ENCODE measurements at regions not wholly inside any gene's neighbourhood (a gene's known extent, or its start where the extent isn't known, plus 50 kb on each side); places are given as distances from the start of the nearest gene placed in this dataset.

DNA sequence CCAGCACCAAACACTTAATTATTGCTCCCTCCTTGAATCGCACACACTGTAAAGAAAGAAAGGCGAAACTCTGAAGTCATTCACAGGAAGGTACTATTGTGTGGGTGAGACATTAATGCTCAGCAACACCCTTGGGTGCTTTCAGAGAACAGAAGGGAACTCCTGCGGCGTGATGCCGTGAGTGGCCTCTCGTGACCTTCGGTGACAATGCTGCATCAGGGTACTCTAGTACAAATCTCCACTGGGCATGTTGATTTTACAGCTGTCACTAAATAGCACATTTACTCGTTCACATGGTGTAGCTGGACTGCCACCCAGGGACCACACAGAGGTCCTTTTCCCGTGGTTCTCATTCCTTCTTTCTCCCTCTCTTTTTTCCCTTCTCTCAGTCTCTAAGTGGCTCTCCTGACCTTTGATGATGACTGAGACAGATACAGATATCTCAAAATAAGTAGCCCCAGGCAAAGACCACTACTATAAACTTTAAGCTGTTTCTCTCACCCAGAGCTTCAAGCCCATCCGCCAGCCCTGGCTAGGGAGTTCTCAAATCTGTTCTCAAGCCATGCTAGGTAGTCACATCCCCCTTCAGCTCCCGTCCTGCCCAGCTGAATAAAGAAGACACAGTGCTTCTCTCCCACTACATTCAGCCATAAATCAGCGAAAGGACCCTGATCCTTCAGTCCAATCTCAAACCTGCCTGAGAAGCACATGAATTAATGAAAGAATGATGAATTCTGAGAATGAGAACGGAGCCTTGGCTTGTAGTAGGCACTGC lies 223.4 kb upstream of the FMN2 start:
- TF ChIP-seq POLR2AphosphoS5 (IDR thresholded peaks at IDR 0.05) (no peak), CTCF (IDR thresholded peaks at IDR 0.05) (no peak), POLR2A (IDR thresholded peaks at IDR 0.05) (no peak)
- Histone ChIP-seq H3K27ac (no peak overlapping the region), H3K4me3 (no peak overlapping the region), H3K4me1 (no peaks in the 10 kb centered on the region), H3K36me3 (no peaks in the 10 kb centered on the region), H3K27me3 (no peaks in the 10 kb centered on the region), H3K9me3 (no peaks in the 10 kb centered on the region)
- no peak for DNase-seq (ENCODE audit: low spot score in 2 of 2)
- intact Hi-C loops (cut with DNase I; ENCODE audit: low total_unique reads) = no loop called here

GRCh38 chr1:239870194-239870593 lies 221.5 kb upstream of the FMN2 start:
- no peak for DNase-seq (ENCODE audit: low spot score in 2 of 2)
- H3K27ac ChIP-seq = no peak overlapping the region
- no peak for TF ChIP-seq POLR2AphosphoS5 (IDR thresholded peaks at IDR 0.05)
- no peak for TF ChIP-seq POLR2A (IDR thresholded peaks at IDR 0.05)
- no peak for TF ChIP-seq CTCF (IDR thresholded peaks at IDR 0.05)
- no peak overlapping the region for H3K4me3 ChIP-seq
- H3K4me1 ChIP-seq = no peaks in the 10 kb centered on the region
- no peaks in the 10 kb centered on the region for H3K9me3 ChIP-seq
- no peaks in the 10 kb centered on the region for H3K27me3 ChIP-seq
- no peaks in the 10 kb centered on the region for H3K36me3 ChIP-seq
- intact Hi-C loops (cut with DNase I; ENCODE audit: low total_unique reads) = no loop called here

DNA sequence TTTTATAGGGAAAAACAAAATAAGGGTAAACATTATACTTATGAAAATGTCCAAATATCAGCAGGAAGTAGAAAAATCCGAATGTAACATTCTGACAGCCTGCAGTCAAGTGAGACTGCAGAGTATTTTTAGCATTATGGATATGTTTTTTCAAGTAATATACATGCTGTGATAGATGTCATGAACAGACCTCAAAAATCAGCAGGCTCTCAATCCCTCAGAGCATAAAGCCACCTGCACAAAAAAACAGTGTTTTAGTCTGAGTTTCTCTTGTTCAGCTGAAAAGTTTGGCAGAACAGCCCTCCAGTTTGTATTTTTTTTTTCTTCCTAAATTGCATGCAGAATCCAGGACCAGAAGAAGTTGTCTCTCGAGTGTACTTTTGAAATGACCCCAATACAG lies 219.1 kb upstream of the FMN2 start:
- Histone ChIP-seq H3K4me1 (no peaks in the 10 kb centered on the region), H3K9me3 (no peaks in the 10 kb centered on the region), H3K4me3 (no peak overlapping the region), H3K27ac (no peak overlapping the region), H3K36me3 (no peaks in the 10 kb centered on the region), H3K27me3 (no peaks in the 10 kb centered on the region)
- intact Hi-C loops (cut with DNase I; ENCODE audit: low total_unique reads) = no loop called here
- DNase-seq (ENCODE audit: low spot score in 2 of 2) = no peak
- TF ChIP-seq POLR2A (IDR thresholded peaks at IDR 0.05) = no peak
- TF ChIP-seq POLR2AphosphoS5 (IDR thresholded peaks at IDR 0.05) = no peak
- no peak for TF ChIP-seq CTCF (IDR thresholded peaks at IDR 0.05)

- intact Hi-C loops (cut with DNase I; ENCODE audit: low total_unique reads) = no loop called here
- H3K27me3 ChIP-seq = no peaks in the 10 kb centered on the region
- no peaks in the 10 kb centered on the region for H3K36me3 ChIP-seq
- no peak overlapping the region for H3K4me3 ChIP-seq
- no peaks in the 10 kb centered on the region for H3K4me1 ChIP-seq
- no peak for DNase-seq (ENCODE audit: low spot score in 2 of 2)
- H3K27ac ChIP-seq = no peak overlapping the region
- TF ChIP-seq POLR2A (IDR thresholded peaks at IDR 0.05) (no peak), CTCF (IDR thresholded peaks at IDR 0.05) (no peak), POLR2AphosphoS5 (IDR thresholded peaks at IDR 0.05) (no peak)
- no peaks in the 10 kb centered on the region for H3K9me3 ChIP-seq
These were observed 216.9 kb upstream of the FMN2 start for GRCh38 chr1:239874831-239875230.

GRCh38 chr1:239879321-239880170 lies 212.1 kb upstream of the FMN2 start:
- Histone ChIP-seq H3K27ac (no peak overlapping the region), H3K27me3 (no peaks in the 10 kb centered on the region), H3K4me1 (no peaks in the 10 kb centered on the region), H3K4me3 (no peak overlapping the region), H3K36me3 (no peaks in the 10 kb centered on the region), H3K9me3 (no peaks in the 10 kb centered on the region)
- no peak for DNase-seq (ENCODE audit: low spot score in 2 of 2)
- no peak for TF ChIP-seq CTCF (IDR thresholded peaks at IDR 0.05)
- TF ChIP-seq POLR2AphosphoS5 (IDR thresholded peaks at IDR 0.05) = no peak
- no peak for TF ChIP-seq POLR2A (IDR thresholded peaks at IDR 0.05)
- intact Hi-C loops (cut with DNase I; ENCODE audit: low total_unique reads) = no loop called here

All from breast epithelium (tissue), 4 donors.